CD4-positive, alpha-beta T cell treated with Interferon gamma for 1 hour (primary cell): ENCODE measurements at regions not wholly inside any gene's neighbourhood (a gene's known extent, or its start where the extent isn't known, plus 50 kb on each side); places are given as distances from the start of the nearest gene placed in this dataset.
"Not testable (repeated sequence)": the region's sequence is repeated elsewhere in the genome, so short reads cannot be mapped to it uniquely, and the experiment has no call there.

Source experiments
- DNase-seq: peaks from one replicate; pipeline ENCODE4 v3.0.0-alpha.2; 2020

DNA sequence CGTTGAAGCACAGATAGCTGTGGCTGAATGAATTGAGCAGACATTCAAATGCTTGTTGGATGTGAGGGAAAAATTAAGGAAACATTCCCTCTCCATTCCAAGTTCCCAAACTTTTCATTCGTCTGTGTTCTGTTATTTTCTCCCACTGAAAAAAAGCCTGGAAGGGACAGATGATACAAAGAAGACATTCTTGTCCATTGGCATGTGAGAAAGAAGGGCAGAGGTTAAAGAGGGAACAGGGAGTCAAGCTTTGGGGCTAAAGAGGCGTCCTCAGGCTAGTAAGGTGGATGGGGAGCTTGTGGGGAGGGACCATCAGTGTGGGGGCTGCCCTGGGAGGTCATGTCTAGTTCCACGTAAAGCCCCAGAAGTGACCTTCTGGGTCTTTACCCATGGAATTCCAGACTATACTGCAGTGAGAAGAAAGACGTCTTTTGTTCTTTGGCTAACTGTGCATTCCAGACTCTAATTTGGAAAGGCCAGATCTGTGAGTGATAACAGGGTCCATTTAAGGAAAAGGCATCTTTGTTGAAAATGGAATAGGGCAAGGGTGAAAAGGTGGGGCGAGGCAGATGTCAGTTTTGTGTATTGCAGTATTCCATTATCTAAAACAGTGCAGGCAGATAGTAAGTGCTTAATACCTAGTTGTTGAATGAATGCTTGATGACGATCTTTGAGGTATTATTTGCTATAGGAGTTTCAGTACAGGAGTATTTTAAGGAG is 117.5 kb downstream of the SOX4 start:
- DNase-seq: no peak

GRCh38 chr6:21712213-21712612 is 118.7 kb downstream of the SOX4 start:
- no peak for DNase-seq

- DNase-seq: no peak
Observed at GRCh38 chr6:21713481-21713880, 119.9 kb downstream of the SOX4 start.

- DNase-seq: no peak
Observed at GRCh38 chr6:21715180-21715579, 121.6 kb downstream of the SOX4 start.

DNA sequence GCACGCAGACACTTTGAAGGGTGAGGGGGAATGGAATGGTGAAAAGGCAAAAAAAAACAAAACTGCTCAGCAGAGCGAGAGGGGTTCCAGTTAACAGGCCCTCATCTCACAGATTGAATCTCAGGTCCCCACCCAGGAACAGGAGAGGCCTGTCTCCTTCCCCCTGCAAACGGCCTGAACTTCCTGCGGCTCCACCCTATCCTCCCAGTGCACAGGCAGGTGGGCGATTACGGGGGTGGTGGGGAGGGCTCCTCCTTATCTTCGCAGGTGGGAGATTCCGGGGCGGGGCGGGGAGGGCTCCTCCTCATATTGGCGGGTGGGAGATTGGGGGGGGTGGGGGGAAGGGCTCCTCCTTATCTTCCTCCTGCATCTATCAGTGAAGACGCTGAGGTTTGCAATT is 129.0 kb downstream of the SOX4 start:
- DNase-seq: no peak

GRCh38 chr6:21726676-21727075 is 133.1 kb downstream of the SOX4 start:
- DNase-seq: no peak

GRCh38 chr6:21728141-21728540 is 134.6 kb downstream of the SOX4 start:
- no peak for DNase-seq

- no peak for DNase-seq
Observed at GRCh38 chr6:21729431-21729830, 135.9 kb downstream of the SOX4 start.

GRCh38 chr6:21730533-21730932 is 137.0 kb downstream of the SOX4 start:
- no peak for DNase-seq

DNA sequence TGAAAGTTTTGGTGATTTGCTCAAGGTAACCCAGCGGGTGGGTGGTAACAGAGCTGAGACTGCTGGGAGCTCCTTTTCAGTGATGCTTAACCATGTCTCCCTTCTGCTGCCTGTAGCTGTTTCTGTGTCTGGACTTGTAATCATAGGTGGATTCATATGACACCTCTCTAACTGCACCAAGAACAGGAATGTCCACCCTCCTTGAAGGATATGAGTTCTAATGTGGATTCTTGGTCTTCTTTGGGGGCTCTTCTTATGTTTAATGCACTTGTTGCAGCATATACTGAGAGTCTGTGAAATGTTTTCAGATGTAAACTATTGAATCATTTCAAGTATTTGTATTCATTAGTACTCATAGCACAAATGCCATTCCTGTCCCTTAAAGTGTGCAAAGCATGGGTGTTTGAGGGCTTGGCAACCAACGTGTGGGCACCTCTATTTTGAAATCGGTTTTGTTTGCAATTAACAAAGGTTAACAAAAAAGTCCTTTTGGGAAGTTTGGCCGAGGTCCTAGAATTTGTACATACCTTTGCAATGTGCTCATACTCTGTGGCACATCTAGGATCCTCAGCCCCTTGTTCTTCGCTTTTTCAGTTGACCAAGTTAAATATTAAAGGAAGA is 138.0 kb downstream of the SOX4 start:
- no peak for DNase-seq

DNA sequence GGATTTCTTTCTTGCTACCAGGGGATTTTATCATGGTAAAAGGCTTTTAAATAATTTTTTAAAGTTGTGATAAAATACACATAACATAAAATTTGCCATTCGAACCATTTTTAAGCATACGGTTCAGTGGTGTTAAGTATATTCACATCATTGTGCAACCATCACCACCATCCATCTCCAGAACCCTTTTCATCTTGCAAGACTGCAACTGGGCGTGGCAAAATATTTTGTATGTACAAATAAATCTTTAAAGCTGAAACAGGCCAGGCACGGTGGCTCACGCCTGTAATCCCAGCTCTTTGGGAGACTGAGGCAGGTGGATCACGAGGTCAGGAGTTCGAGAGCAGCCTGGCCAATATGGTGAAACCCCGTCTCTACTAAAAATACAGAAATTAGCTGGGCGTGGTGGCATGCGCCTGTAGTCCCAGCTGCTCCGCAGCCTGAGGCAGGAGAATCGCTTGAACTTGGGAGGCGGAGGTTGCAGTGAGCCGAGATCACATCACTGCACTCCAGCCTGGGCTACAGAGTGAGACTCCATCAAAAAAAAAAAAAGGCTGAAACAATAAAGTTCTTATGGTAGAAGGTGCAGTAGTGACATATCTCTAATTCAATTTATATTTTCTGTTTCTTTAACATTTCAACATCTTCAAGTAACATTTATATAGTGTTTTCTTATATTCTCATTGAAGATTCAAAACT is 138.6 kb downstream of the SOX4 start:
- not testable (repeated sequence) for DNase-seq

GRCh38 chr6:21732731-21733130 is 139.2 kb downstream of the SOX4 start:
- DNase-seq: no peak

DNA sequence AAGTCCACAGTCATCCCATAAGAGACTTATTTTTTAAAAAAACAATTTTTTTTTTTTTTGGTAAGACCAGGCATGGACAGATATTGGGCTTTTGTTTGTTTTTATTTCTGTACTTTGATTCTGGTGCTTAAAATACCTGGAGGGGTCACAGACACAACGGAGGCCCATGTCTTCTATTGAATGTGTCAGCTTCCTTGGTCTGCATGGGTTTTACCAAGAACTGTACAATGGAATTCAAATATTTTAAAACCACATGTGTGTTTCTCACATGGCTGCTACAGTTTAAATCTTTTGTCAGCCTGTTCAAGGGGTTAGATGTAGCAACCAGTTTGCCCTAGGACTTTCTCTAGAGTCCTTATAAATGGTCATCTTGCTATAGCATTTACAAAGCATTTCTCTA is 139.8 kb downstream of the SOX4 start:
- DNase-seq: no peak

DNA sequence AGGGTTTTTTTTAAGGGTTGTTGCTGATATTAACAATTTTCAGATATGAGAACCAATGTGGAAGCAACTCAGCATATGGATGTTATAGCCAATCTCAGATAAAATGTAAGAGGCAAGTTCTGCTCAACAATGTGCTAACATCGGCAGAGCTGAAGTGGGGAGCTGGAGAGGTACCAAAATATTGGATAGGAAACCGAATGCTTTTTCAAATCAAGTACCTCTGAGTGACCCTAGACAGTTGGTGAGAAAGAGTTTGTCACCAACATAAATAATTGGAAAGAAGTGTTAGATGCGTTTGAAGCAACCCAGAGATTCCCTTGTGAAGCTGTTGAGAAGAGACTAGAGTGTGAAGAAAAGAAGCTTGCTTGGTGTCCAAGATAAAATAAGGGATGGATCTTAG is 140.7 kb downstream of the SOX4 start:
- no peak for DNase-seq

DNA sequence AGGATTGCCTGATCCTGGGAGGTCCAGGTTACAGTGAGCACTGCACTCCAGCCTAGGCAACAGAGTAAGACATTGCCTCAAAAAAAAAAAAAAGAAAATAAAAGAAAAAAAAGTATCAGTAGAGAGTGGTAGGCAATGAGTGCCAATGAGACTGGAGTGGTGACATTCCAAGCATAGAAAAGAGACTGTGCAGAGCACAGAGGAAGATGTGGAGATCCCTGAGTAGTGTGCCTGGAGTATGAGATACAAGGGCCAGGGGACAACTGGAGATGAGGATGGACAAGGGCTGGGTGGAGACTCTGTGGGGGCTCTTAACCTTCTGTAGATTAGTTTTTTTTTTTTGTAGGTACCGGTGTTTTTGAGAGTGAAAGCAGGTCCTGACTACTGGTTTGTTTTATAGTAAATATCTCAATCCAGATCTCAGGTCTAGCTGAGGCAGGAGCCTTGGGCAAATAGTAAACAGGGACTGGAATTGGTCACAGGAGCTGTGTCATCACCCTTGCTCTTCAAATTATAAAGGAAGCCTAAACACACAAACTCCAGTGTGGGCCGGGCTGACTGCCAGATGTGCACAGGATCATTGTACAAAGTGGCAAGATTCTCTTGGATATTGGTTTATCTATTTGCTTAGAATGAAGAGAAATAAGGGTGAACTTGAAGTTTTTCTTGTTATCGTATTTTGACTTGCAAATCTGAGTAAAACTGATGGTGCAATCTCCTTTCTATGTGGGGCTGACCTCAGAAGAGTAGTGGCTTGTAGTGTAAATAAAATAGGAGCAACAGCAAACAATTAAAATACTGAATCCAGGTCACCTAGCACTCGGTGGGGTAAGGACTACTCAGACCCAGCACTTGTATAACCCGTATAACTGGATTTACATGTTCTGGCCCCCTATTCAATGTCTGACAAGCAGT is 144.9 kb downstream of the SOX4 start:
- no peak for DNase-seq

DNA sequence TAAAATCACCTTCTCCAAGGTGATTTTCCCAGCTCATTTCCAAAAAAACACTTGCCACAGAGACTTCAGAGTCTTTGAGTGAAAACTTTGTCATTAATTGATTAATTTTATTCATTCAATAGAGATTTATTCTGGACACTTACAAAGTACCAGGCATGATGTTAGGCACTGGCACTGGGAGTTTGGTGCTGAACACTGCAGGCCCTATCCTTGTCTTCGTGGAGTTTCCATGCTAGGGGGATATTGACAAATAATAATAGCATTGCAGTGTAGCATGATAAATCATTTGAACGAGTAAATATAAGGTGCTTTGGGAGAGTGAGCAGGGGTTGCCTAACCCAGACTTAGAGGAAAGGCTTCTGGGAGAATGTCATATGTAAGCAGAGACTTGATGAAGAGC is 145.7 kb downstream of the SOX4 start:
- no peak for DNase-seq

- DNase-seq: no peak
Observed at GRCh38 chr6:21739838-21740237, 146.3 kb downstream of the SOX4 start.

- DNase-seq: no peak
Observed at GRCh38 chr6:21740376-21741124, 147.0 kb downstream of the SOX4 start.

- no peak for DNase-seq
Observed at GRCh38 chr6:21741221-21742109, 147.9 kb downstream of the SOX4 start.

- DNase-seq: no peak
Observed at GRCh38 chr6:21742238-21742660, 148.7 kb downstream of the SOX4 start.

DNA sequence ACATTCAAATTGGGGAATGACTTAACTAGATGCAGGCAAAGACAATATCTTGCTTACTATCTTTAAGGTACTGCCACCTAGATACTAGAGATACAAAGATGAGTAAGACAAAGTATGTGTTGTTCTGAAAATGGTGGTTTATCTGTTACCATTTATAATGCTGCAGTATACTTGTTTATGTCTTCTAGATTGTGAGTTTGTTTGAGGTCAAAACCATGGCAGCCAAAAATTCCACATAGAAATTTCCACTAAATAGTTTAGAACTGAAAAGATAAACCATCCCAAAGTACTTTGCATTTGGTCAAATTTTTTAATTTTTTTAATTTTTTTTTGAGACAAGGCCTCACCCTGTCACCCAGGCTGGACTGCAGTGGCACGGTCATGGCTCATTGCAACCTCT is 150.8 kb downstream of the SOX4 start:
- no peak for DNase-seq
